ENCODE measurements at regions not wholly inside any gene's neighbourhood (a gene's known extent, or its start where the extent isn't known, plus 50 kb on each side); places are given as distances from the start of the nearest gene placed in this dataset.

DNA sequence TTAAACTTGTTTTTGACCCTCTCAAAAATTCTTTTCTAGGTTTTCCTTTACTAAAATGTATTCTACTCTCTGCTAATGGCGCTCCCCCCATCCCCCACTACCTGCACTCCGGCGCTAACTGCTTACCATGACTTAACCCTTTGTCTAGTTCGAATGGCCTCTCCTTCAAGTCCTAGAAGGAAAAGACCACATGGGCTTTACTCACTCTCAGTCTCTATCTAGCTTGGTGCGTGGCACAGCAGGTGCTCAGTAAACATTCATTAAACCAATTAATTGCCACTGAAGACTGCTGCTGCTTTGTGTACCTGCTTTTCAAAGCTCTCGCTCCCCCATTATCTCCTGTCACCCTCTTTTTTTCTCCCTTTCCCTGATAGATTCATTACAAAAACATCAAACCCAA, 457.7 kb upstream of the THRB start:
- TF ChIP-seq, protein P1, sequence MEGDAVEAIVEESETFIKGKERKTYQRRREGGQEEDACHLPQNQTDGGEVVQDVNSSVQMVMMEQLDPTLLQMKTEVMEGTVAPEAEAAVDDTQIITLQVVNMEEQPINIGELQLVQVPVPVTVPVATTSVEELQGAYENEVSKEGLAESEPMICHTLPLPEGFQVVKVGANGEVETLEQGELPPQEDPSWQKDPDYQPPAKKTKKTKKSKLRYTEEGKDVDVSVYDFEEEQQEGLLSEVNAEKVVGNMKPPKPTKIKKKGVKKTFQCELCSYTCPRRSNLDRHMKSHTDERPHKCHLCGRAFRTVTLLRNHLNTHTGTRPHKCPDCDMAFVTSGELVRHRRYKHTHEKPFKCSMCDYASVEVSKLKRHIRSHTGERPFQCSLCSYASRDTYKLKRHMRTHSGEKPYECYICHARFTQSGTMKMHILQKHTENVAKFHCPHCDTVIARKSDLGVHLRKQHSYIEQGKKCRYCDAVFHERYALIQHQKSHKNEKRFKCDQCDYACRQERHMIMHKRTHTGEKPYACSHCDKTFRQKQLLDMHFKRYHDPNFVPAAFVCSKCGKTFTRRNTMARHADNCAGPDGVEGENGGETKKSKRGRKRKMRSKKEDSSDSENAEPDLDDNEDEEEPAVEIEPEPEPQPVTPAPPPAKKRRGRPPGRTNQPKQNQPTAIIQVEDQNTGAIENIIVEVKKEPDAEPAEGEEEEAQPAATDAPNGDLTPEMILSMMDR (IDR thresholded peaks at IDR 0.05; ENCODE audit: extremely low read depth, missing control alignments) = no peak

DNA sequence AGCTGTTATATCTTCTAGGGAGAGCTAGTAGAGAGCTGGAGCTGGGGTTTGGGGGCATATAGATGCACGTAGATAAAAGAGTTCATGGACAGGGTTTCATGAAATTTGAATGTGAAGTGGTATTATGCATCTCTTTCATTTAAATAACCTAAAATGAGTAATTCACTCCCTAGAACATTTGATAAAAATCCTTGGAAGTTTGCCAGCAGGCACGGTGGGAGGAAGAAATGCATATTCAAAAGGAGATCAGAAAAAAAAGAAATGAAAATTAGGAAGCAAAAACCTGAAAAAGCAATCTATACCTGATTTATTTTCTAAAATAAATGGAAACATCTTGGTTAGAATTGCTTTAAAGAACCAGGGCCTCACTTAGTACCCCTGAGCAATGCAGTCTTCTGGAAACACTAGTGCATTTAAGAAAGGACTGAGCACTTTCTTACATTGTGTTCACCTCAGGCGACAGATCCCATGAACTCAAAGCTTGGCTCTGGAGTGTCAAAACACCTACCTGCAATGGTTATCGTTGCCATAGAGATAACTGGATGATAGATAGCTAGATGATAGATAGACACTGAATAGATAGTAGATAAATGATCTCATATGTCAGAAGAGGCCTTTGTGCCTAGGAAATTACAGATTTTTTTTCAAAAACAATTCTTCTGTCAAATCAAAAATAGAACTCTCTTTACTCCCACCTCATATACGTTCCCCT, 458.6 kb upstream of the THRB start:
- DNase-seq (ENCODE audit: low spot score) = no peak
- TF ChIP-seq, protein P1 (IDR thresholded peaks at IDR 0.05; ENCODE audit: extremely low read depth, missing control alignments) = no peak

More for the DNA sequence above, 457.7 kb upstream of the THRB start:
- no peak for DNase-seq (ENCODE audit: low spot score)

DNA sequence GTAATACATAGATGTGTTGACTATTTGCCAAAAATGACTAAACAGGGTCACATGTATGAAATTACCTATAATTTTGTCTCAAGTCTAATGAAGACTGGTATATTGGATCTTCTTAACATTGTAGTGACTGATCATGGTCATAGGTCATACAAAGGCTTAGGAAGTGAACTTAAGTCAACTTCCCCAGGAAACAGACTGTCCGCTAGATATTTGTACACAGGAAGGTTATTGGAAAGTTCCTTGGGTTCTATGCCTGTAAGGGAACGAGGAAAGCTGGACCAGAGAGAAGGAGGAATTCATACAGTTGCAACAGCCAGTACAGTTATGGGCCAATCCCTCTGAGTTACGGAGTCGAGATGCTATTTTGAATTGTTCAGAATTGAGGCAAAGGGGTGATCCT, 462.0 kb upstream of the THRB start:
- TF ChIP-seq, protein P1 (IDR thresholded peaks at IDR 0.05; ENCODE audit: extremely low read depth, missing control alignments) = no peak

DNA sequence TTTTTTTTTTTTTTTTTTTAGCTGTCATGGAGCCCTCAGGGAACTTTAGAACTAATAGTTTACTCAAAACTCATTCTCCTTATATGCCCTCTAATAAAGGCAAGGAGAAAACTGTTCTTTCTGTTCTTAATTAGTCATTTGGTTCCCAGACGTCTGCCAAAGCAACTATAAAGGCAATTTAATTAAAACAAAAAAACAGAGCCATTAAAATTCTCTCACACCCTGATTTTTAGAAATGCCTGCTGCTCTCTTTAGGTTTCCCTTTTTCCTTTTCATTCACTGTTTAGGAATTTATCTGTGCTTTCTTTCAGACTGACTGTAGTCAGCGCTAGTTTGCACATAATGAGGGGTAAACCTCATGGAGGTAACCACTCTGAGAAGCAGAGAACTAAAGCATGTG, 463.6 kb upstream of the THRB start:
- TF ChIP-seq, protein P1 (IDR thresholded peaks at IDR 0.05; ENCODE audit: extremely low read depth, missing control alignments) = no peak
- DNase-seq (ENCODE audit: low spot score) = no peak

More for the DNA sequence above, 462.0 kb upstream of the THRB start:
- DNase-seq (ENCODE audit: low spot score) = no peak

DNA sequence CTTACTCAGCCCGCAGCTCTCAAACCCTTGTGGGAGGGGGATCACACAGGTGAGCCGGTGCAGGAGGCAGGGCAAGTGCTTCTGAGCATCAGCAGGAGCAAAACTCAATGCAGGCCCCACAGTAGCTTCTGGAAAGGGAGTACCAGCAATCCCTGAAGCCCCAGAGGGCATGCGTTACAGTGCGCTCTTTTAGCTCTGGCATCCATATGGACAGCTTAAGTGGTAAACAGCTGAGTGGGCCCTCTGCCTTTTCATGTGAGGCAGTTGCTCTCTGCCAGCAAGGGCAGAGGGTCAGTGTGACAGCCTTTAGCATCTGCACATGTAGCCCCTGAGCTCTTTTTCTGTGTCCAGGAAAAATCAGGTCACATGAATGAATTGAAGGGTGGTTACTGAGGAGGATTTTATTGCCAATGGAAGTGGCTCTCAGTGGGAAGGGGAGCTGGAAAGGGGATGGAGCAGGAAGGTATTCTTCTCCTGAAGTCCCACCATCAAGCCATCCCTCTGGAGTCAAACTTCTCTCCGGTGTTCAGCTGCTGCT, 464.3 kb upstream of the THRB start:
- DNase-seq (ENCODE audit: low spot score) = no peak
- TF ChIP-seq, protein P1 (IDR thresholded peaks at IDR 0.05; ENCODE audit: extremely low read depth, missing control alignments) = no peak

DNA sequence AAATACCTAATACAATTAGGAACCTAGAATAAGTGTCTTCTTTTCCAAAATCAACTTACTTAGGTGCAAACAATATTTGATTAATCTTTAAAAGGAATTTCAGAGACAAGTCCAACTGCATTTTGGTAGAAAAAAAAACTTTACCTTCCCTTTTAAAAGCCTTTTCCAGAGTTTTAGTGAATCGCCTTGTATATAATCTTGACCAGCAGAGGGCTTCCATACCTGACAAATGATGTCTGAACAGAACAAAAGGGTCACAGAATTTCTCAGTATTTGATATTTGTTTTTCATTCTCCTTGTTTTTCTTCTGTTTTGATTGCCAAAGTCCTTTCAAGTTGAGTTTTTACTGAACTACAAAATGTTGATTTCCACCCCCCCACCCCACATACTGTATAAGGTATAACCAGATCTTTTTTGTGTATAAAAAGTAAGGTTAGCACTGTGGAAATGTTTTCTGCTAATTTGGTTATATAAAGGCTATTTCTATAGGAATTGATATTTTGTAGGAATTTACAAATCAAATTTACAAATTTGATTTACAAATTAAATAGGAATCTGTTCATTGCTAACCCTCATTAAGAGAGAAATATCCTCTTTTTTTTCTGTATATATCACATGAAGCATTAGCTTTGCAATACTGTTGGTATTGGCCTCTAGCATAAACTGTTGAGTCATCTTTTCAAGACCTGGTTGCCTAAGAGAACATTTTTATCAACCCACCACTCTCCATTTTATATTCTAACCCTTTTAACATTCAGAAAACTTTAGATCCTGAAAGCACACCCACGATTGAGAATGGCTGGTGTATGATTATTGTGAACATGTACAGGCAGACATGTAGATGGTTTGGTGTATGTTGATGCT, 464.1 kb upstream of the RARB start:
- TF ChIP-seq, protein P1 (IDR thresholded peaks at IDR 0.05; ENCODE audit: extremely low read depth, missing control alignments) = no peak
- no peak for DNase-seq (ENCODE audit: low spot score)

All from GM20000 (cell line).